Sigmoid colon (tissue), 4 donors: ENCODE measurements at regions not wholly inside any gene's neighbourhood (a gene's known extent, or its start where the extent isn't known, plus 50 kb on each side); places are given as distances from the start of the nearest gene placed in this dataset.

Experiments used
- CTCF ChIP-seq, 4 experiments: fragments of 450-650 bp in 3 of 4; fragments of 200-600 bp in 1 of 4; IDR thresholded peaks; one replicate each; pipeline ENCODE4 v1.5.1; 2016 to 2019; ENCODE audit warnings: antibody characterized with exemption in 4 of 4, mild to moderate bottlenecking in 3 of 4, moderate library complexity in 2 of 4
- EP300 ChIP-seq, 4 donors: sonication (generic); formaldehyde crosslinking; IDR thresholded peaks; one replicate each; pipeline ENCODE4 v1.6.1; 2017; ENCODE audit warnings: antibody characterized with exemption in 4 of 4
- POLR2A ChIP-seq, 2 donors: fragments of 450-650 bp; IDR thresholded peaks; one replicate each; pipeline ENCODE4 v1.6.1; 2016; ENCODE audit warnings: antibody characterized with exemption in 2 of 2, mild to moderate bottlenecking in 2 of 2, moderate library complexity in 2 of 2
- POLR2AphosphoS5 ChIP-seq, 4 donors: sonication (generic); formaldehyde crosslinking; IDR thresholded peaks; one replicate each; pipeline ENCODE4 v1.6.1; 2017; ENCODE audit warnings: antibody characterized with exemption in 4 of 4

GRCh38 chr6:21828704-21829103, 235.2 kb downstream of the SOX4 start:
- TF ChIP-seq EP300 (IDR thresholded peaks at IDR 0.05) (no peak), CTCF (IDR thresholded peaks at IDR 0.05) (no peak), POLR2AphosphoS5 (IDR thresholded peaks at IDR 0.05) (no peak), POLR2A (IDR thresholded peaks at IDR 0.05) (no peak)
